H9 (cell line): ENCODE measurements at regions not wholly inside any gene's neighbourhood (a gene's known extent, or its start where the extent isn't known, plus 50 kb on each side); places are given as distances from the start of the nearest gene placed in this dataset.

Experiments
- DNase-seq: peaks from one replicate; pipeline ENCODE4 v3.0.0-alpha.2; 2017
- H2AFZ ChIP-seq: one replicate; pipeline ENCODE4 v1.6.1; 2013; ENCODE audit warnings: mild to moderate bottlenecking, low read length, control low read depth, moderate library complexity
- H2AK5ac ChIP-seq: 2 replicates; pipeline ENCODE4 v1.6.1; 2013; ENCODE audit warnings: low read length, control low read depth, mixed read lengths; ENCODE audit not compliant: insufficient read length
- H2BK120ac ChIP-seq: one replicate; pipeline ENCODE4 v1.6.1; 2013; ENCODE audit warnings: low read depth, mild to moderate bottlenecking, low read length, control low read depth, inconsistent platforms; ENCODE audit not compliant: poor library complexity, severe bottlenecking
- H2BK12ac ChIP-seq: 2 replicates; pipeline ENCODE4 v1.6.1; 2013; ENCODE audit warnings: low read length, control low read depth, mixed read lengths, low read depth; ENCODE audit not compliant: insufficient read length
- H2BK15ac ChIP-seq: 2 replicates; pipeline ENCODE4 v1.6.1; 2013; ENCODE audit warnings: low read depth, low read length, control low read depth
- H2BK20ac ChIP-seq: one replicate; pipeline ENCODE4 v1.6.1; 2013; ENCODE audit warnings: low read depth, mild to moderate bottlenecking, low read length, control low read depth, inconsistent platforms; ENCODE audit not compliant: poor library complexity, severe bottlenecking
- H2BK5ac ChIP-seq: 2 replicates; pipeline ENCODE4 v1.6.1; 2013; ENCODE audit warnings: low read length, control low read depth, mixed read lengths; ENCODE audit not compliant: insufficient read length
- H3K14ac ChIP-seq: 2 replicates; pipeline ENCODE4 v1.6.1; 2013; ENCODE audit warnings: low read length, control low read depth; ENCODE audit not compliant: insufficient read depth
- H3K18ac ChIP-seq: 2 replicates; pipeline ENCODE4 v1.6.1; 2013; ENCODE audit warnings: low read depth, mild to moderate bottlenecking, mixed read lengths, low read length, control low read depth; ENCODE audit not compliant: insufficient read length
- H3K23ac ChIP-seq: 2 replicates; pipeline ENCODE4 v1.6.1; 2013; ENCODE audit warnings: low read length, control low read depth, mixed read lengths, low read depth; ENCODE audit not compliant: insufficient read length
- H3K23me2 ChIP-seq: 2 replicates; pipeline ENCODE4 v1.6.1; 2013; ENCODE audit warnings: low read depth, mild to moderate bottlenecking, mixed read lengths, low read length, control low read depth; ENCODE audit not compliant: insufficient read length, poor library complexity, severe bottlenecking
- H3K27ac ChIP-seq: 2 replicates; pipeline ENCODE4 v1.5.1; 2013; ENCODE audit warnings: low read length, control low read depth, mixed read lengths, low read depth; ENCODE audit not compliant: insufficient read length
- H3K27me3 ChIP-seq: 2 replicates; pipeline ENCODE4 v1.6.1; 2013; ENCODE audit warnings: low read length, control low read depth, inconsistent platforms; ENCODE audit not compliant: insufficient read depth
- H3K4ac ChIP-seq: 2 replicates; pipeline ENCODE4 v1.6.1; 2013; ENCODE audit warnings: low read depth, mild to moderate bottlenecking, control low read depth, inconsistent platforms, low read length, moderate library complexity
- H3K4me1 ChIP-seq: 2 replicates; pipeline ENCODE4 v1.6.1; 2013; ENCODE audit warnings: low read length, control low read depth, inconsistent platforms; ENCODE audit not compliant: insufficient read depth
- H3K4me2 ChIP-seq: 2 replicates; pipeline ENCODE4 v1.6.1; 2013; ENCODE audit warnings: low read length, control low read depth, mixed read lengths; ENCODE audit not compliant: insufficient read length, insufficient read depth
- H3K56ac ChIP-seq: 2 replicates; pipeline ENCODE4 v1.6.1; 2013; ENCODE audit warnings: low read depth, mild to moderate bottlenecking, mixed read lengths, low read length, control low read depth; ENCODE audit not compliant: insufficient read length
- H3K79me1 ChIP-seq: 2 replicates; pipeline ENCODE4 v1.6.1; 2013; ENCODE audit warnings: low read depth, mild to moderate bottlenecking, moderate library complexity, low read length, control low read depth, inconsistent platforms; ENCODE audit not compliant: insufficient read depth, poor library complexity, severe bottlenecking
- H3K79me2 ChIP-seq: 2 replicates; pipeline ENCODE4 v1.6.1; 2013; ENCODE audit warnings: low read length, control low read depth, inconsistent platforms; ENCODE audit not compliant: insufficient read depth
- H3K9ac ChIP-seq: 2 replicates; pipeline ENCODE4 v1.6.1; 2013; ENCODE audit warnings: low read length, control low read depth, mixed read lengths; ENCODE audit not compliant: insufficient read length; ENCODE audit errors: extremely low read depth
- H3K9me3 ChIP-seq: one replicate; pipeline ENCODE4 v1.6.1; 2013; ENCODE audit warnings: low read depth, low read length, inconsistent platforms; ENCODE audit not compliant: control insufficient read depth
- H3T11ph ChIP-seq: one replicate; pipeline ENCODE4 v1.6.1; 2013; ENCODE audit warnings: mild to moderate bottlenecking, low read length, control low read depth, inconsistent platforms
- H4K20me1 ChIP-seq: one replicate; pipeline ENCODE4 v1.6.1; 2013; ENCODE audit not compliant: control insufficient read depth, insufficient read length, insufficient read depth
- H4K5ac ChIP-seq: 2 replicates; pipeline ENCODE4 v1.6.1; 2013; ENCODE audit warnings: low read depth, mild to moderate bottlenecking, mixed read lengths, low read length, control low read depth; ENCODE audit not compliant: insufficient read length
- H4K8ac ChIP-seq: replicated peaks from 2 replicates; pipeline ENCODE4 v1.6.1; 2013; ENCODE audit warnings: low read length, control low read depth, mixed read lengths, low read depth; ENCODE audit not compliant: insufficient read length
- H4K91ac ChIP-seq: 2 replicates; pipeline ENCODE4 v1.6.1; 2013; ENCODE audit warnings: low read depth, mild to moderate bottlenecking, moderate library complexity, mixed read lengths, low read length, control low read depth; ENCODE audit not compliant: insufficient read length
- H3K27ac Mint-ChIP-seq, 3 experiments: 2 replicates in 2 of 3; 3 replicates in 1 of 3; pipeline ENCODE4 v1.8.0; 2020 to 2021; ENCODE audit warnings: mixed read lengths in 3 of 3, mild to moderate bottlenecking in 1 of 3, moderate library complexity in 1 of 3
- H3K27me3 Mint-ChIP-seq: 2 replicates; pipeline ENCODE4 v1.8.0; 2021; ENCODE audit warnings: low read depth, mild to moderate bottlenecking, moderate library complexity, mixed read lengths
- H3K36me3 Mint-ChIP-seq, 3 experiments: 2 replicates in 2 of 3; 3 replicates in 1 of 3; pipeline ENCODE4 v1.8.0; 2020 to 2021; ENCODE audit warnings: low read depth in 3 of 3, mixed read lengths in 3 of 3; ENCODE audit not compliant: insufficient read depth in 1 of 3
- H3K4me1 Mint-ChIP-seq, 2 experiments: 2 replicates each; pipeline ENCODE4 v1.8.0; 2020; ENCODE audit warnings: mixed read lengths in 2 of 2
- H3K4me3 Mint-ChIP-seq, 2 experiments: 2 replicates in 1 of 2; 3 replicates in 1 of 2; pipeline ENCODE4 v1.8.0; 2020 to 2021; ENCODE audit warnings: mild to moderate bottlenecking in 2 of 2, mixed read lengths in 2 of 2, moderate library complexity in 1 of 2
- H3K9me3 Mint-ChIP-seq, 2 experiments: 2 replicates in 1 of 2; 3 replicates in 1 of 2; pipeline ENCODE4 v1.8.0; 2020; ENCODE audit warnings: mild to moderate bottlenecking in 2 of 2, mixed read lengths in 2 of 2, moderate library complexity in 1 of 2
- CTCF ChIP-seq: fragments of 200-600 bp; sonication (generic); conservative IDR thresholded peaks from 3 replicates; pipeline ENCODE4 v1.8.0; 2021; ENCODE audit warnings: antibody characterized with exemption, mild to moderate bottlenecking
- WGBS: extraction: QIAGEN DNeasy Blood & Tissue Kit; methylation state at CpG from one replicate; pipeline ENCODE4 v1.1.7; 2013; ENCODE audit warnings: missing lambda C conversion rate, low lambda C conversion rate, mixed read lengths; ENCODE audit not compliant: insufficient read length; ENCODE audit errors: extremely low coverage; 5-methylcytosine and 5-hydroxymethylcytosine counted together

- H3K27ac Mint-ChIP-seq, result no peak overlapping the region
- H3K4me2 ChIP-seq, result no peak overlapping the region
- no peak overlapping the region for H3K18ac ChIP-seq
- no peak overlapping the region for H3K27ac ChIP-seq
- no peak overlapping the region for H2BK12ac ChIP-seq
- H4K91ac ChIP-seq, result no peak overlapping the region
- H3K14ac ChIP-seq, result no peak overlapping the region
- H3K9me3 ChIP-seq, result no peaks in the 10 kb centered on the region
- WGBS, result no CpG with 5 or more reads among the region's 3 CpGs
- no peak overlapping the region for H3K23ac ChIP-seq
- H3K36me3 Mint-ChIP-seq, result peaks cover 0 to 6% (median 5%) of the 10 kb centered on the region in 3 experiments; a peak in 5 of 7 replicates
- H4K5ac ChIP-seq, result no peak overlapping the region
- no peaks in the 10 kb centered on the region for H3K79me1 ChIP-seq
- no peak overlapping the region for H3K4ac ChIP-seq
- H3K4me3 Mint-ChIP-seq, result no peak overlapping the region
- no peaks in the 10 kb centered on the region for H3K27me3 Mint-ChIP-seq
- peaks cover 2 to 6% of the 10 kb centered on the region in 2 experiments for H3K4me1 Mint-ChIP-seq
- H3K4me1 ChIP-seq, result peaks cover 2% of the 10 kb centered on the region; the same call in 1 of the 2 replicates
- H4K20me1 ChIP-seq, result no peaks in the 10 kb centered on the region
- no peak overlapping the region for H3K9ac ChIP-seq
- no peak overlapping the region for H2BK20ac ChIP-seq
- DNase-seq, result no peak
- H2BK120ac ChIP-seq, result no peak overlapping the region
- no peak overlapping the region for H4K8ac ChIP-seq
- H3K23me2 ChIP-seq, result no peaks in the 10 kb centered on the region
- H3K27me3 ChIP-seq, result no peaks in the 10 kb centered on the region
- TF ChIP-seq CTCF, result no peak
- no peak overlapping the region for H3K56ac ChIP-seq
- H3K9me3 Mint-ChIP-seq, result peaks cover 3 to 9% of the 10 kb centered on the region in 2 experiments; a peak in 3 of 5 replicates
- no peaks in the 10 kb centered on the region for H3K79me2 ChIP-seq
- H2AFZ ChIP-seq, result no peak overlapping the region
- H2AK5ac ChIP-seq, result no peak overlapping the region
- no peak overlapping the region for H2BK15ac ChIP-seq
- H3T11ph ChIP-seq, result no peak overlapping the region
- no peak overlapping the region for H2BK5ac ChIP-seq
Observed at GRCh38 chr13:36750461-36750860, 68.6 kb upstream of the RFXAP start.
